Glomerular visceral epithelial cell (primary cell): ENCODE measurements at regions not wholly inside any gene's neighbourhood (a gene's known extent, or its start where the extent isn't known, plus 50 kb on each side); places are given as distances from the start of the nearest gene placed in this dataset.
"Not testable (repeated sequence)": the region's sequence is repeated elsewhere in the genome, so short reads cannot be mapped to it uniquely, and the experiment has no call there.

Experiments used
- DNase-seq: peaks from one replicate; pipeline ENCODE4 v3.0.0-alpha.2; 2016; ENCODE audit errors: extremely low spot score

DNA sequence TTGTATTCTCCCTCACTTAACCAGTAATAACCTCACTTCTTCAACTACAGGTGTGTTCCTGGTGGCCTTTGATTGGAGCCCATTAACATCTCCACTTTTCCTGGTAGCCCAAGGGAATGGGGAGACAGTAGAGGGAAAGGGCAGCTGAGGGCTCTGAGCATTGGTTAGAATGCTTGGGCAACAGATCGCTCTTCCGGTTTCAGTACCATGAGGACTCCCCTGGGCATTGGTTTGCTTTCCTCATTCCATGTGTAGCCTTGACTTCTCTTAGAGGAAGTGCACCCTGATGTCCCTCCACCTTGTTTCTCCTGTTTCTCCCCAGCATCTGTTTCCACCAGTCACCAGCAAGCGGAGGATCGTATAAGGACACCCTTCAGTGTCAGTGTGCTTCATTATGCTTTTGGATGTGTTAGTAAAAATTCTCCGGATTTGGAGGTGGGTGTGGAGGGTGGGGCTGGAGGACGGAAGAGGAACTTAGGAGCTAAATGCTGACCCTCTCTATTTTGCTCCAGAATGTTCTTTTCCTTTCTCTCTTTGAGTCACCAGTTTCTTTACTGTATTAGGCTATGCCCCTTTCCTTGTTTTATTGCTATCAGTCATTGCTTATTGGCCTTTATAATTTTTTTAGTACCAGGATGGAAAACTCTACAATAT lies 50.6 kb upstream of the ZNG1B start:
- not testable (repeated sequence) for DNase-seq

DNA sequence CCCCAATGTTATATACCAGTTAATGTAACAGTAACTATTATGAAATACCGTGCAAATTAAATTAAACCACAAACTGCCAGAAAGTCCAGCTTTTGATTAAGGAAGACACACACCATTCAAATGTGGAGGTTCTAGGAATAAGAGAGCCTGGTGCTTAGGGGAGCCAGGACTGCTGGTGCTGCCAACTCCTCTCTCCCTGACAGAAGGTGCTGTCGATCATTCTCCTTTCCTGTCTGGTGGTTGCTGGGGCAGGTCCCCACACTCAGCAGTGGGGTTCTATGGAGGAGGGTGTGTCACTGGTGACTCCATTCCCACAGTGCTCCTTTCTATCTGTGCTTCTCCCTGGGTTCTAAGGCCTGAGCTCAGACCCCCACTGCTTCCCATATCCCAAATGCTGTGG lies 57.9 kb upstream of the ZNG1B start:
- not testable (repeated sequence) for DNase-seq

DNA sequence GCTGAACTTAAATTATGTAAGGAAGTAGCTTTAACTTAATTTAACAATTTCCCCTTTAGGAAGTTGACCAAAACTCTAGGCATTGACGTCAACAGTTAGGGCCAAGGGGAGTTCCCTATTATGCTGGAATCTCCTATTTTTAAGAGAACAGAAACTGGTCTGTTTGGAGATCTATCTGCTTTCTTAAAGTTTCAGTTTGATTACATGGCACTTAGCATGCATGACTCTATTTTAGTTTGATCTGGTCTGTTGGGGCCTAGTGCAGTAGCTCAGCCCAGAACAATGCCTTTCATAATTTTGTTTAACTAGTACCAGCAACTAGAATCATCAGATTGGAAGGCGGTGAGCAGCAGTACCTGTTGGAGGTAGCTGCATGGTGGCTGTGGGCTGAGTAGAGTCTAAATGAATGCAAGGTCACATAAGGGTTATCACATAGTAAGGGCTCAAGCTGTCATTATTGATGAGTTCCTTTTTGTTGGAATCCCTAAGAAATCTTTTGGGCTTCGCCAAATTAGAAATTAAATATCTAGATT lies 60.5 kb upstream of the ZNG1B start:
- DNase-seq: no peak

DNA sequence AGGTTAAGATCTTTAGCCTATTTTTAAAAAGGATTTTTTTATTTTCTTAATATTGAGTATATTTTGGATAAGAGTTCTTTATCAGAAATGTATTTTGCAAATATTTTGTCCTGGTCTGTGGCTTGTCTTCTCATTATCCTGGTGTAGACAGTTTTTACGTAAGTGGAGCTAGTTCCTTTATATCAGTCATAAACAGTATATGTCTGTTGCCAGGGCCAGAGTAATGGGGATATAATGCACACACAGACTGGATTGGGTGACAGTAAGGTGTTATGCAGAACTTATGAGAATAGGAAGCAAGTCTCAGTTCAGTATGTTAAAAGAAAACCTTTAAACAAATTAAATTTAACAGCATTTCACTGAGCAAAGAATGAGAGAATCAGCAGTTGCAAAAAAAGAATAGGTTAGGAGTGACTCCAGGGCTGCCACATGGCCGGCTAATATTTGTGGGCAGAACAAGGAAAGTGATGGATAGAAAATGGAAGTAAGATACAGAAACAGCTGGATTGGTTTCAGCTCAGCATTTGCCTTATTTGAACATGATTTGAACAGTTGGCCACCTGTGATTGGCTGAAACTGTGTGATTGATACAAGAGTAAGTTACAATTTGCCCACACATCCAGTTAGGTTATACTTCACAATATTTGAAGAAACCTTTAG lies 61.1 kb upstream of the ZNG1B start:
- no peak for DNase-seq

DNA sequence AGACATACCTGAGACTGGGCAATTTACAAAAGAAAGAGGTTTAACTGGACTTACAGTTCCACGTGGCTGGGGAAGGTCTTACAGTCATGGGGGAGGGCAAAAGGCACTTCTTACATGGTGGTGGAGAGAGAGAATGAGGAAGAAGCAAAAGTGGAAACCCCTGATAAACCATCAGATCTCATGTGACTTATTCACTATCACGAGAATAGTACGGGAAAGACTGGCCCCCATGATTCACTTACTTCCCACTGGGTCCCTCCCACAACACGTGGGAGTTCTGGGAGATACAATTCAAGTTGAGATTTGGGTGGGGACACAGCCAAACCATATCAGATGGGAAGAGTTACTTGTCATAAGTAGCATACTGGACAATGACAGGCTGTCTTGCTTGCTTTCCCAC lies 62.6 kb upstream of the ZNG1B start:
- DNase-seq: not testable (repeated sequence)

DNA sequence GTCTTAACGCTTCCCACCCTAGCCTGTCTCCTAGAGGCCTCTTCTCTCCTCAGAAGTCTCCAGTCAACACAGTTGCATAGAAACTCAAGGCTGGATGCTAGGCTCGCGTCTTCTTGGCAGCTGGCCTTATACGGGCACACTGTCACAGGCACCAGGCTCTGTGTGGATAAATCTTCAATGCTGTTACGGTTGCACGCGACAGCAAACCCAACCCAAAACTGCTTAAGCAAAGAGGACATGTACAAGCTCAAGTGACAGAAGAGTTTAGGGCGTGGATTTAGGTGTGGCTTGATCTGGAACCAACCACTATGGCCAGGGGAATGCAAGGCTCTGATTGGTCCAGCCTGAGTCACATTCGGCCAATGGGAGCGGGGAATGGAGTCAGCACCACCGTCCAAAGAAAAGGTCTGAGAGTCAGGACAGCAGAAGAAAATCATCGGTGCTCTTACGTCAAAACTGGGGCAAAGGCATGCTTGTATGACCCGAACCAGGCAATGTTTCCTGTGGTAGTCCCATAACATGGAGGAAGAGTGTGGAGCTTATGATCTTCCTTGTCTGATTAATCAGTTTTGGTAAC lies 65.1 kb upstream of the ZNG1B start:
- not testable (repeated sequence) for DNase-seq

DNA sequence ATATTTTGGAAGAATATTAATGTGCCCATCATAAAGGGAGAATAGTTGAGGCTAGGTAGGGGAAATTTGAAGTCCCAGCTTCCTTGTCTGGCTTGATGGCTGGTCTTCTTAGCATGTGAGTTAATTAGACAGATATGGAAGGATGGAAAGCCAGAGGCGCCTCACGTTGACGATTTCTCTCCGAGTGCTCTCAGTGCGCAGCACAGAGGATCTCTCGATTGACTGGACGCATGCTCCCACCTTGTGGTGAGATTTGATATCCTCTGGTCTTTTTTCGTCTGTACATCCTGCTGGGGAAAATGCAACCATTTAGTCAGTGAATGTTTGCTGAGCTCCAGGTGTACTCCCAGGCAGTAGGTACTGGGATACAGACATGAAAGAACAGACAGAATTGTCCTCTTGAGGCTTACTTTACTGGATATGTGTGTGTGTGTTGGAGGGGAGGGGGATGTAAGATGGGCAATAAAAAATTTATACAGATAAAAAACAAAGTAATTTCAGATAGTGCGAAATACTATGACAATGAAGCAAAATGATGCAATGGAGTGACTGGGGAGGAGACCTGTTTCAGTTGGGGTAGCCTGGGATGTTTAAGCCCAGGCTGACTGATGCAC lies 66.9 kb upstream of the ZNG1B start:
- DNase-seq: peak; percentile 87

DNA sequence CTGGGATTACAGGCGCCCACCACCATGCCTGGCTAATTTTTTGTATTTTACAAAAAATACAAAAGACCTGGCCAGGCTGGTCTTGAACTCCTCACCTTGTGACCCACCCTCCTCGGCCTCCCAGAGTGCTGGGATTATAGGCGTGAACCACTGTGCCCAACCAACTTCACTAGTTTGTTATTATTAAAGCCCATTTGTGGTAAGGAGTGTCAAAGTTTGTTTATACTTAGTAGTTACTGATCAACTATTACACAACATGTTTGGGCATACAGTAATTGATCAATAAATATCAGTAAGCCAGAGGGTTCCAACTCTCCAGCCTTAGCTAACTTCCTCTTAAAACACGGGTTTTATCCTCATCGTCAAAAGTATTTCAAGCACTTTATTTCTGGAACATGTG lies 67.5 kb upstream of the ZNG1B start:
- DNase-seq: no peak

DNA sequence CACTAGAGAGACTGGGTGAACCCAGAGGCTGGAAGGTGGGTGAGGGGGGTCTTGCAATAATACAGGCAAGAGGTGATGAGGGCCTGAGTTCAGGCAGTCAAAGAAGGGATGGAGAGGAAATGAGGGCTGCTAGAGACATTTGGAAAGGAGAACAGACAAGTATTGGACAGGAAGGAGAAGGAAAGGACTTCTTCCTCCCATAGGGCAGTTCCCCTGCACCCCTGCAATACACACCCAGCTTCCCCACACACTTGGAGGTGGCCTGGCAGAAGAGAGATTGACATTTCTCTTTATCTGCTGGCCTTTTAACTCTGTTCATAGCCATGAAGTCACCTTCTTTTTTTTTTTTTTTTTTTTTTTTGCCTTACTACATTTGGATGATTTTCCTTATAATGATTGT lies 68.9 kb upstream of the ZNG1B start:
- not testable (repeated sequence) for DNase-seq

DNA sequence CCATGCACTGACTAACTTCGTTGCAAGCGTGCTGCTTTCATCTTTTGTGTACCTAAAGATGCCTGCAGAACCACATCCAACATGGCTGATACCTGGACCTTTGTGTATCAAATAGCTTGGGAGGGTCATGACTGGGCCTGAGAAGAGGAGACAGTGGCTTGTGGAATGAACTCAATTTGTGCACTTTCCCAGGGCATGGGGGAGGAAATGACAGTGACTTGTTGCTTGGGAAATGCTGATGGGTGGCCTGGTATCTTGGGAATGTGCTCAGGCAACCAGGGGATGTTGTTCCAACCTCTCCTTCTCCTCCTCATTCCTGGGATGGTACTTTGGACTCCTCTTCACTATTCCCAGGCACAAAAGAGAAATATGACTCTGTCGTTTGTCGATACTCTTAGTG lies 70.7 kb upstream of the ZNG1B start:
- not testable (repeated sequence) for DNase-seq

DNA sequence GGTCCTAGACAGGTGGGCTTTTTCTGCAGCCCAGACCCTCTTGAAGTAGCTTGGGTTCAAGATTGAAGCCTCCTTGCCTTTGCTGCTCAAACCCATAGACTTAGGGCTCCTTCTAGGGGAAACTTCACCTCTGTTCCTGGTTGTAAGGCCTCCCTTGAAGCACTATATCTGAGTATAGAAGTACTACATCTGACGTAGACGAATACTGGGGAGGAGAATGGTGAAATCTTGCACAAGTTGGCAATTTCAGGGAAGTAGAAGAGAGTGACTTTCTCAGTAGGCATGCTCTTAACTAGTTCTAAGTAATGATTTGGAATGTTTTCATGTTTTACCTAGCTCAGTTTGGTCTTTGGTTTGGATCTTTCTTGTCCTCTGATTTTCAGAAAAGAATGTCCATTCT lies 71.7 kb upstream of the ZNG1B start:
- not testable (repeated sequence) for DNase-seq

DNA sequence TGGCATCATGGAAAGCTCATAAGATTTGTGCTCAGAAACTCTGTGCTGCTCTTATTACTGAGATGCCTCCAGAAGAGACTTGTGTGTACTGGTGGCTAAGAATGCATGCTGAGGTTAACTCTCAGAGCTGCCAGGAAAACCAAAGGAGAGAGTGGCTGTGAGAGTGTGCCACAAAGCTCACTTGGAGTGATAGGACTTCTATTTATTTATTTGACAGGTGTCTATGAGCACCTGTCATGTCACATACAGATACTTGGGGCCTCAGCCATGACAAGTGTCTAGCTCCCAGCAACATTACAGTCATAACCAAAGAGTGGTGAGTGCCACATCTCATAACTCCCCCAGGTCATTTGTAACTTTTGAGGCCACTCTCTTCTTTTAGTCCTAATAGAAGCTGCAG lies 72.2 kb upstream of the ZNG1B start:
- not testable (repeated sequence) for DNase-seq

DNA sequence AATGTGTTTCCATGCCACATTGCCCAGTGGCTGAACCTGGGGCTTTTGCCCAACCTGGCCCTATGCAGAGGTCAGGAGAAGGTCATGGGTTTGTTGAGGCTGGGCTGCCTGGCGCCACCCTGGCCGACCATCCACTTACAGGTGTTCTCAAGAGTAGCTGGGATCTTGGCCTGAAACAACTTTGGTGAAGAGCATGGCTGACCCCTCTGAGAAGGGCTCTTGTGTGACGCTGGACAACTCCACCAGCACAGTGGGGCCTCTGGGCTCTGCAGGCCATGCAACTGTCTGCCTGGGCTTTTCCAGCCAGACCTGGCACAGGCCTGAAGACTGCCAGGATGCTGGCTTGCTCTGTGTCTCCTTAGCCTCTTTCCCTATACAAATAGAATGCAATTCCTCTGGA lies 76.4 kb upstream of the ZNG1B start:
- DNase-seq: no peak

DNA sequence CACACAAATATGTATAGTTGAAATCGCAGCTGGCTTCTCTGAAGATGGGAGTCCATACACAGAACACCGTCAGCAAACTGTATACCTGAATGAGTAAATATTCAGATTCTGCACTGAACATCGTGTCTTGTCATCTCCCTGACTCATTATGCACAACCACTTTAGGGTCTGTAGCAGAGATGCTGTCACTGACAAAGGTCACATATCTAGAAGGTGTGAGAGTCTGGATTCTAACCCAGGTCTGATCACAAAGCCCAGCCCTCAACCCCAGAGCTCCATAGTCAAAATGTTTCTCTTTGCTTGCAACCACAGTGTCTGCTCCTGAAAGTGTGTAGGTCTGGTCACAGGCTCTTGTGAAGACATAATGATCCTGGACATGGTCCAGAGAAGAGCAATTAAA lies 78.3 kb upstream of the PAX8 start:
- DNase-seq: no peak

DNA sequence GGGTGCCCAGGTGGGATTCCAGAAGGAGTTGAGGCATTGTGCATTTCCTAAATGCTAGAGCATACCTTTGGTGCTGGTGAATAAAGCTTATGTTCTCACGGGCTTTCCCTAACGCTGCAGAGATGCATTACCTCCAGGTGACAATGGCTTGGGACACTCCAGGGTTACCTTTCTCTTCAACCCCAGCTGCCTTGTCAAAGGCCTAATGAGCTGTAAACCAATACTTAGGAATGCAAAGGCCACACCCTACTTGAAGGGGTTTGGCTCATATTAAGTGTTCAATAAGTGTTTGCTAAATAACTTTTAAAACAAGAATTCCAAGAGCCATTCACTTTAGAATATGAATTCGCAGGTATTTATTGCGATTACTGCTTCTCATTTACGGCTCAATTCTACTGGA lies 77.6 kb upstream of the PAX8 start:
- DNase-seq: not testable (repeated sequence)

DNA sequence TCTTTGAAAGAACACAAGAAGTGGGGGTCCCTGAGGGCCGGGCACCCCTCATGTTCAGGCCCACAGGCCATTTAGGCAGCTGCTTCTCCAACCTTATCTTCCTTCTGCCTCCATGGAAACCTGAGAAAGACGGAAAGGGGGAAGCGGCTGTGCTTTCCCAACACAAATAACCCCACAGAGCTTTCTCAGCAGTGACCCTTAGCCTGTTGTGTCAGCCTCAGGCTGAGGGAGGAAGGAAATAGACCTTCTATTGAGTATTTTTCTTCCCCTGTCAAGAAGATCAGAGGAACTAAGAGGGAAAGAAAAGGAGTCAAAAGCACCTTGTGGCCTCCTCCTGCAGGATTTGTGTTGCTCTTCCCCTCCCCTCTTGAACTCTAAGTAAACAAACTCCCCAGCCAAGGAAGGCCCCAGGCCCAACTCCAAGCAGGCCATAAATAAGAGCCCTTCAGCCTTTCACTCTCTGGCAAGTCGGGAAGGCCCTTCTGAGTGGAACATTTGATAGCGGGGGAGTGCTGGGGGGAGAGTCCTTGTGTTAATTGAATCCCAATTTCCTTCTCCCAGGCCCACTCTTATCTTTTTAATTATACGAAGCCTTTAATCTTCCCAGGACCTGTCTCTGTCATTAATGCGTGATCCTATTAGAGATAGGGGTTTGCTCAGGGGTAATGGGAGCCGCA lies 76.8 kb upstream of the PAX8 start:
- DNase-seq: not testable (repeated sequence)

DNA sequence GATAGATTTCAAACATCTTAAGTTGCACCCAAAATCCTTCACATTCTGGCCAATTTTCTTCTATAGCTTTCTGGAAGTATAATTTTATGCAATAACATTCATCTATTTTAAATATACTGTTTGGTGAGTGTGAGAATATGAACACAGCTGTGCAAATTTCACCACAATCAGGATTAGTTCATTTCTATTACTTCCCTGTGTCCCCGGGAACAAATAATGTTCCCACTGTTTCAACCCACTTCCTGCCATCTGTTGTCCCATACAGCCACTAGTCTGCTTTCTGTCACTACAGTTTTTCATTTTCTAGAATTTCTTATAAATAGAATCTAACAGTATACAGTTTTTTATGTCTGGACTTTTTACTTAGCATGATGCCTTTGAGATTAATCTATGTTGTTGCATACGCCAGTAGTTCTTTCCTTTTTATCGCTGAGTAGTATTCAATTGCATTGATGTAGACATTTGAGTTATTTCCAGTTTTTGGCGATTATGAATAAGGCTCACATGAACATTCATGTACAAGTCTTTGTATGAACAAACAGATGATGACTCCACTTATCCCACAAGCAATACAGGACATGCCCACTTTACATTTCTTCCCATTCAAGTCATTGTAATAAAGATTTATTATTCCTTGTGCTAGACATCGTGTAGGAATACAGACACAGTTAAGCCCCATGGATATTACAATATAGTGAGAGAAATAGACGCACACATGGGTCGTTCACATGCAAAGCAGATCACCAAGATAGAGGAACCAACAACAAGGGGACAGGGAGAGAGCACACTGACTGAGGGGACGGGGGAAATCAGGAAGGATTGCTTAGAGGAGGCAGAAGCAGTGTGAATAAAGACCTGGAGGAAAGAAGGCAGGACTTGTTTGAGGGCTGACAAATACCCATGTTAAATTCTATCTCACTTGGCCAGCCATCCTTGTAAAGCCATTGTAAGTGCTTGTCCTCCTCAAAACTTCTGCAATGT lies 72.9 kb upstream of the PAX8 start:
- no peak for DNase-seq

DNA sequence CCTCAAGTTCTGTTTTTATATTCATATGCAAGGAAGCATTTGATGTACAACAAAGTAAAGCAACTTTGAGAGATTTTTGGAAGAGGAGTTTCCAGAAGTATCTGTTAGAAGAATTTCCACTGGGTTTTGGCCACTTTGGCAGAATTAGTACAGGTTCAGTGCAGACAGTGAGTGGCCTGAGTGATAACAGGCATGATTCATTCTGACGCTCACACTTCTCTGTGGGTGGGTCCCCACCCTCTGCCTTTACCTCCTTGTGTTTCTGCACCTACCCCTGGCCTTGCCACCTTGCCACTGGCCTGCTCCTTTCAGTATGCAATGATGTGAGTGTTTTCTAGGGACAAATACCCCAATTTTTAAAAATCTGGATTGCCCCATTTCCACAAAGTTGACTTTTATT lies 65.1 kb upstream of the PAX8 start:
- not testable (repeated sequence) for DNase-seq

DNA sequence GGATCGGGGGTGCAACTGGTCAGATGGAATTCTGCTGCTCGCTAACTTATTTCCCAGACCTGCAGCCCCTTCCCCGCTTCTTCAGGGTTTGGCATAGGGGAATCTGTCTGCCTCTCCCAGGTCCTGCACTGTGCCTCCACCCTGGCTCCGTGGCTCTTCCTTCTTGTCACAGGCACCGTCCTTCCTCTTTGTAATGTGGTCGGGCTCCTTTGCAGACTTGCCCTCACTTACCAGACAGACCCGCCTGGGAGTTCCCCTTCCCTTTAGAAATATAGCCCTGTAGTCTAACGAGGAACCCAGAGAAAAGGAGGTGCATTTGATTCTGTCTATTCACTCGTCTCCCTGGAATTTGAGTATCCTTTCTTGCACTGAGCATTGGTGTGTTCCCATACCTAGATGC lies 63.9 kb upstream of the PAX8 start:
- DNase-seq: no peak

DNA sequence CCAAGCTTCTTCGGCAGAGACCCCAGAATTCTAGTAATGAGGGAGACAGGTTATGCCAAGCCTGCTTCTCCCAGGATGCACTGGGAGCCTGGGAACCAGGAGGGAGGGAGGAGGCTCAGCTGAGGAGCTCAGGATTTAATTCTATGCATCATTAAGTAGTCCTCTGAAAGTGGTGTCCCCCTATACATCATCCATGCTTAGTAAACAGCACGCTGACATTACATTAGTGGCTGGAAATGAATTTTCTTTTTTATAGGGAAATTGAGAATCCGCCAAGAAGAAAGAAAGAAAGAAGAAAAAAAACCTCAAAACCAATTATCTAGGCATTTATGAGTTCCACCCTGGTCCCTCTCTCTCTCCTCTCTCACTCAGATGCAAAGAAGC lies 63.1 kb upstream of the PAX8 start:
- DNase-seq: not testable (repeated sequence)
